Dedifferentiated amniotic fluid mesenchymal stem cell (primary cell): ENCODE measurements at regions not wholly inside any gene's neighbourhood (a gene's known extent, or its start where the extent isn't known, plus 50 kb on each side); places are given as distances from the start of the nearest gene placed in this dataset.

Experiments used
- DNase-seq: peaks from one replicate; pipeline ENCODE4 v3.0.0-alpha.2; 2016; ENCODE audit errors: extremely low spot score

DNA sequence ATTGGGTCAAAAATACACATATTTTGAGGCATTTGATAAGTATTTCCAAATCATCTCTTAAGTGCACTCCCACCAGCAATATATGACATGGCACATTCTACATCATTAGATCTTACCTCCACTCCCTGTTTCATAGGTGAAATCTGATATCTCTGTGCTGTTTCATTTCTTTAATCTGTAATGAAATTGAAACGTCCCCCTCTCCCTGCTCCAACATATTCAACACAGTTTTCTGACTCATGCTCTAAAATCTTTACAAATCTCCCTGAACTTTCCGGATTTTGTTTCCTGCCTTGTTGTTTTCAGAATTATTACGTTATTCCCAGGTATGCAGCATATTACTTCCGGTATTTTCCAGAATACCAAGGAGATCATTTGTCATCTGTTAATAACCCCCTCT, 66.1 kb upstream of the AKT3 start:
- DNase-seq: no peak

DNA sequence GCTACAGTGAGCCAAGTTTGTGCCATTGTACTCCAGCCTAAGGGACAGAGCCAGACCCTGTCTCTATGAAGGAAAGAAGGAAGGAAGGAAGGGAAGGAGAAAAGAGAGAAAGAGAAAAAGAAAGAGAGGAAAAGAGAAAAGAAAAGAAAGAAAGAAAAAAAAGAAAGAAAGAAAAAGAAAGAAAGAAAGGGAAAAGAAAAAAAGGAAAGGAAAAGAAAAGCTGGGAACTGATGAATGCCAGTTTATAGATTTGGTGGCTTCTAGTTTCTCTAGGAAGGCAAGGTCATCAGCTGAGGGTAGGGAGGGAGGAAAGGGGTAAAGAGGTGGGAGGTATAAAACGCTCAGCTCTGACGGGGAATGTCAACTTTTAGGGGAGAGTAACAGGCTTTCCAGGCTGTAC, 62.3 kb upstream of the AKT3 start:
- DNase-seq: no peak

DNA sequence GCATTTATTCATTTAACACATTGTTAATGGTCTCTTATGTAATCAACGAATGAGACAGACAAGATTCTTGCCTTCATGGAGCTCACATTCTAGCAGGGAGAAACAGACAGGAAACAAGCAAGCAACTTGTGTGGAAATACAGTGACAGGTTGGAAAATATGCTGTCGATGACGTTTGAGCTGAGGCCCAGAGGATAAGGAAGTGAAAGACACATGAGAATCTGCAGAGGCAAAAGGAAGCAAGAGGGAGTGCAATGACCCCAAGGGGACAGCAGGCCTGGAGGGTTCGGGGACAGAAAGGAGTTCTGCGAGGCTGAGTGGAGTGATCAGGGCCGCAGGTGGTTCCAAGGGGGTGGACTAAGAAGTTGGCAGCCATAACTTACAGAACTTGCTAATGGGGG, 60.6 kb upstream of the AKT3 start:
- DNase-seq: no peak

DNA sequence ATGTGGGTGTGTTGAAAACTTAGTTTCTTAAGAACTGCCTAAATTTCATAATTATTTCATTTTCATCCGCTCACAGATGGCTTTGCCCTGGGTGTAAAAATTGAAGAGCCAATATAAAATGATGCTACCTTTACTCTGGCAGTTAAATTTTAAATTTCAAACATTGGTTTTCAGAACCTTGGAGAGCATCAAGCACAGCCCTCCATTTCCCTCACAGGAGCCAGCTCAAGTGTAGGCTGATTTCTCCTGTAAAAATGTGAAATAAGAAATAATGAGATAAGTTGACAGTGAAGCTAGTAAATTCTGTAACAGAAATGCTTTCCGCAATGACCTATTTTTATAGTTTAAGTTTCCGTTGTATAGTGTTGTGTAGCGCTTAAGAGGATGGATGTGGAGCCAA, 53.9 kb upstream of the AKT3 start:
- peak; percentile 18 for DNase-seq

DNA sequence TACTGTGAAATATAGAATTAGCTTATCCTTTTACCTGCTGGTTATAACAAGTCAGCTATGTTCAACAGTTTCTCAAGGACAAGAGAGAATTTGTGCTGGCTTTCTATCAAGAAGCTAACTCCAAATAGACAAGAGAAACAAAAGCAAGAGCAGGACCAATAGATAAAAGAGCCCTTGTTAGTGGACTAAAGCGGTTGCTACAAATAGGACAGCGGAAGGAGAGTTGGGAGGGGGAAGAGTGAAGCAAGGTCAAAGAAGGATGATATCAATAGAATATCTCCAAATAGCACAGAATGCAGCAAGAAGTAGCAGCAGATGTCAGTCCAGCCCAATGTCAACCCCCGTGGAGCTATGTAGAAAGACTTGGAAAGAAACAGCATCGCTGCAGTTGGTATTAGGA, 53.0 kb upstream of the AKT3 start:
- no peak for DNase-seq

DNA sequence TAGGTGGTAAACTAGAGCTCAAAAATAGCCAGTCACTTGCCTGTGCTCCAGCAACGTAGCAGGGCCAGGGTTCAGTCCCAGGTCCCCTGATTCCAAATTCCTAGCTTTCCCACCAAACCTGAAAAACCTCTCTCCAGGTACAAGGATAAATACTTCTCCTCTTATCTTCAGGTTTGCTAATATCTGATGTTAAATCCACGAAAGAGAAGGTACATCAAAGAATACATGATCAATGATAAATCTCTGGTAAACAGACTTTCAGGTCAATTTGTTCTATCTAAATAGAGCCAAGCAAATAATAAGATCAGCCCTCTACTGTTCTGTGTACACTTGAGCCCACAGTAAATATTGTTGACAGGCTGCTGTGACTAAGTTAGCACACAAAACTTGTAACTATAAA, 52.1 kb upstream of the AKT3 start:
- DNase-seq: no peak
